ENCODE measurements at regions not wholly inside any gene's neighbourhood (a gene's known extent, or its start where the extent isn't known, plus 50 kb on each side); places are given as distances from the start of the nearest gene placed in this dataset.

DNA sequence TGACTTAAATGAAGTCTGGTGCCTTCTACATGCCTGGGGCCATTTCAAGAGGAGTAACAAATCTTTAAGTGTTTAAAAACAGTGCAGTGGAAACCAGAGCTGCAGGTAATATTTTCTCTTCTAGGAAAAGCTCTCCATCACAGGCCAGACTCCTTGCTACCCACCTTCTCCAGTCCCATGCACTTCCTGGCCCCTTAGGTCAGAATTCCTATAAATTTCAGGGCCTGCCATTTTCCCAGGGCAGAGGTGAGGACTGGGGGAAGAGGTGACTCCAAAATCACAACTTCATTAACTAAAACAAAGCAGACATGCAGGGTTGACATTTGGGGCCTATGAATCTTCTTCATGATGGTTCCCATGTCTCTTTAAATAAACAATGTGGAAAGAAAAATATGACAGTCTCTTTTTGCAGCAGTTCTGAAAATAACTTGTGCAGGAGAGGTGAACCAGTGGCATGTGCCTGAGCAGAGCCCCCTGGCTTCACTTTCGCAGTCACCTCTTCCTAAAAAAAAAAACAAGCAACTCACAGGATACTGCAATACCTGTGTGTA is 63.7 kb upstream of the TANC1 start:
- 69 to 88% (median 75%) methylated on average over 1 of the region's 1 CpG for WGBS, 4 donors
- no peaks in the 10 kb centered on the region for H3K36me3 ChIP-seq
- no peak overlapping the region for H3K27ac ChIP-seq
- no peaks in the 10 kb centered on the region for H3K27me3 ChIP-seq
- no peak overlapping the region for H3K4me3 ChIP-seq
- H3K9me3 ChIP-seq, result no peaks in the 10 kb centered on the region
- H3K4me1 ChIP-seq, result peaks cover 0 to 4% (median 0%) of the 10 kb centered on the region in 12 donors
- no peak for ATAC-seq
- TF ChIP-seq, protein P1, sequence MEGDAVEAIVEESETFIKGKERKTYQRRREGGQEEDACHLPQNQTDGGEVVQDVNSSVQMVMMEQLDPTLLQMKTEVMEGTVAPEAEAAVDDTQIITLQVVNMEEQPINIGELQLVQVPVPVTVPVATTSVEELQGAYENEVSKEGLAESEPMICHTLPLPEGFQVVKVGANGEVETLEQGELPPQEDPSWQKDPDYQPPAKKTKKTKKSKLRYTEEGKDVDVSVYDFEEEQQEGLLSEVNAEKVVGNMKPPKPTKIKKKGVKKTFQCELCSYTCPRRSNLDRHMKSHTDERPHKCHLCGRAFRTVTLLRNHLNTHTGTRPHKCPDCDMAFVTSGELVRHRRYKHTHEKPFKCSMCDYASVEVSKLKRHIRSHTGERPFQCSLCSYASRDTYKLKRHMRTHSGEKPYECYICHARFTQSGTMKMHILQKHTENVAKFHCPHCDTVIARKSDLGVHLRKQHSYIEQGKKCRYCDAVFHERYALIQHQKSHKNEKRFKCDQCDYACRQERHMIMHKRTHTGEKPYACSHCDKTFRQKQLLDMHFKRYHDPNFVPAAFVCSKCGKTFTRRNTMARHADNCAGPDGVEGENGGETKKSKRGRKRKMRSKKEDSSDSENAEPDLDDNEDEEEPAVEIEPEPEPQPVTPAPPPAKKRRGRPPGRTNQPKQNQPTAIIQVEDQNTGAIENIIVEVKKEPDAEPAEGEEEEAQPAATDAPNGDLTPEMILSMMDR (IDR thresholded peaks at IDR 0.05), result no peak
- TF ChIP-seq POLR2A (IDR thresholded peaks at IDR 0.05), result no peak
- intact Hi-C loops (cut with DNase I), result loop anchor here in 9 of 10 donors (5.0 to 10.0 kb wide), 7 partner anchors 48 to 283 kb away; partner anchors contain the start of gene TANC1 (in 8 of the 9)
- DNase-seq, result no peak

DNA sequence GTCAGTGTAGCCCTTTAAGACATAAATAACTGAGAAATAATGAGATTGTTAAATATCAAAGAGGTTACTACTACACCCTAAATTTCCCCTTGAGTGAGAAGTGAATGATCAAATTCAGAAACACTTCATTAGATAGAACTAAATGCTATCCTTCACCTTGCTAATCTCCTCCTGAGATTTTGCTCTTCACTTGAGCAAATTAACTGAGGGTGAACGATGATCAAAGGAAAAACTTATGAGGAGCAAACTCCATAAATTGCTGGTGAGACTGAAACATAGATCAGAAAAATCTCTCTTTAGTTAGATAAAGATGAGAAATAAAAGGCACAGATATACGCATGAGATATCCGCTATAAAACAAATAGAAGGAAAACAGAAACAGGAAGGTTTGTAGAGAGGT is 63.1 kb upstream of the TANC1 start:
- H3K36me3 ChIP-seq, result no peaks in the 10 kb centered on the region
- H3K4me1 ChIP-seq, result peaks cover 0 to 4% (median 0%) of the 10 kb centered on the region in 12 donors
- H3K27ac ChIP-seq, result no peak overlapping the region
- WGBS, 4 donors, result 90 to 95% (median 91%) methylated on average over 3 of the region's 3 CpGs
- no peaks in the 10 kb centered on the region for H3K27me3 ChIP-seq
- TF ChIP-seq, protein P1 (IDR thresholded peaks at IDR 0.05), result no peak
- no peak for TF ChIP-seq POLR2A (IDR thresholded peaks at IDR 0.05)
- no peak overlapping the region for H3K4me3 ChIP-seq
- DNase-seq, result no peak
- intact Hi-C loops (cut with DNase I), result loop anchor here in 4 of 10 donors (10.0 kb wide), 3 partner anchors 59 to 279 kb away; partner anchors contain the start of gene TANC1 (in 1 of the 4)
- no peak for ATAC-seq
- H3K9me3 ChIP-seq, result no peaks in the 10 kb centered on the region

DNA sequence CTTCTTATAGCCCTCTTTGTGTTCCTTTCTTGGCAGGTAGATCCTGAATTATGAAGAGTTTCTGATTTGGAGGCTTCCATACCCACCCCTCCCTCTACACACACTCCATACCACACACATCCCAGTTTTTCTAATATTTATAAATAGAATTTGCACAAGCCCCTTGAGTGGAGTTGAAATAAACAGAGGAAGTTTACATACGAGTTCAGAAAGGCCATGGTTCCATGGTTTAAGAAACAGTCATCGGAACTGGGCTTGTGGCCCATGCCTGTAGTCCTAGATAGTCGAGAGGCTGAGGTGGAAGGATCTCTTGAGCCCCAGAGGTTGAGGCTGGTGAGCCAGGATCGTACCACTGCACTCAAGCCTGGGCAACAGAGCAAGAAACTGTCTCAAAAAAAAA is 62.7 kb upstream of the TANC1 start:
- Histone ChIP-seq H3K4me1 (peaks cover 0 to 4% (median 0%) of the 10 kb centered on the region in 12 donors), H3K9me3 (no peaks in the 10 kb centered on the region), H3K27me3 (no peaks in the 10 kb centered on the region), H3K27ac (no peak overlapping the region), H3K4me3 (no peak overlapping the region), H3K36me3 (no peaks in the 10 kb centered on the region)
- DNase-seq (no peak), ATAC-seq (no peak)
- no peak for TF ChIP-seq POLR2A (IDR thresholded peaks at IDR 0.05)
- TF ChIP-seq, protein P1 (IDR thresholded peaks at IDR 0.05), result no peak
- WGBS, 4 donors, result 68 to 82% (median 76%) methylated on average over 4 of the region's 4 CpGs
- intact Hi-C loops (cut with DNase I), result loop anchor here in 4 of 10 donors (10.0 kb wide), 3 partner anchors 59 to 279 kb away; partner anchors contain the start of gene TANC1 (in 1 of the 4)

DNA sequence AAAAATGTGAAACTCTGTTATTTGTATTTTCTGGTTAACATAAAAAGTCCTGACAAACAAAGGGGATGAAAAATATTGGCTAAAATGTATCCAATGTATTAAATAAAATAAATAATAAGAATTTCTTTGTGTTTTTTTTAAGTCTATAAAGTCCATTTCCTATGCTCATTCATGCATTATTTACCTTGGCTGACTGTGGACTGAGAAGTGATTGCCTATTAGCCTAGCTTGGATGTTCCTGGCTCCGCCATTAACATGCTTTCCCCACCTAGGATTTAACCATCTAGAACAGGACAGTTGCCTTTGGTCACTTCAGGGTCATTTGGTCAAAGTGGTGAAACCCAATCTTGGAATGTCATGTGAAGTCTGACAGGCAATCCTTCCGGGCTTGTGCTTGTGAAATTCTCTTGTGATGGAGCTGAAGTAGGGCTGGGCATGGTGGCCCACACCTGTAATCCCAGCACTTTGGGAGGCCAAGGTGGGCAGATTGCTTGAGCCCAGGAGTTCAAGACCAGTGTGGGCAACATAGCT is 60.4 kb upstream of the TANC1 start:
- no peaks in the 10 kb centered on the region for H3K36me3 ChIP-seq
- H3K9me3 ChIP-seq, result no peaks in the 10 kb centered on the region
- no peak overlapping the region for H3K27ac ChIP-seq
- TF ChIP-seq POLR2A (IDR thresholded peaks at IDR 0.05), result no peak
- TF ChIP-seq, protein P1 (IDR thresholded peaks at IDR 0.05), result no peak
- intact Hi-C loops (cut with DNase I), result loop anchor here in 4 of 10 donors (10.0 kb wide), 3 partner anchors 57 to 277 kb away; partner anchors contain the start of gene TANC1 (in 1 of the 4)
- ATAC-seq (no peak), DNase-seq (no peak)
- peaks cover 0 to 9% (median 0%) of the 10 kb centered on the region in 12 donors for H3K4me1 ChIP-seq
- no peak overlapping the region for H3K4me3 ChIP-seq
- WGBS, 4 donors, result 93 to 95% (median 94%) methylated on average over 2 of the region's 2 CpGs
- H3K27me3 ChIP-seq, result no peaks in the 10 kb centered on the region

Data from heart left ventricle (tissue), 16 donors.